ENCODE measurements at regions not wholly inside any gene's neighbourhood (a gene's known extent, or its start where the extent isn't known, plus 50 kb on each side); places are given as distances from the start of the nearest gene placed in this dataset.

DNA sequence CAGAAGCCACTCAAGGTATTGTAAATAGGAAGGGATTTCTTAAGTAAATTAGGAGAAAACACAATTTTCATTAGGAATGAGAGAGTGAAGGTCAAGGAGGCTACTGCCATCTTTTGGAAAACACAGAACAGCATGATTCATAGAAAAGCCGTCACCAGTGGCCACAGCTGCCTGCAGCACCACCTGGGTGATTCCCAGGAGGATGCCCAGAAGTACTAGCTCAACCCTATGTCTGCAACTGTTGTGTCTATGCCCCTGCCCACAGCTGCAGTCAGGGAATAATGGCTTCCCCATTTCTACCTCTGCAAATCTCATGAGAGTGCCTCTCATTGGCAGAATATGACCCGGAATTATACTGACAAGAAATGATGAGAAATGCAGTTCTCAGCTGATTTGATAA is 300.0 kb downstream of the IGSF11 start:
- no TSS peak for BruUV-seq (replicated peaks)
- WGBS (ENCODE audit: insufficient coverage, low coverage, missing lambda C conversion rate): 28% methylated on average over 2 of the region's 2 CpGs
- ChIA-PET CTCF (ENCODE audit: low intra/inter-chr PET ratio) (no interaction called here), POLR2A (no interaction called here)
- H2AFZ ChIP-seq (ENCODE audit: low read depth, low read length): no peak overlapping the region
- H3K79me2 ChIP-seq (ENCODE audit: control insufficient read depth, insufficient read depth, low read length): no peaks in the 10 kb centered on the region
- H3K36me3 ChIP-seq (ENCODE audit: control insufficient read depth, insufficient read depth, low read length): no peaks in the 10 kb centered on the region
- no peak overlapping the region for H3K27ac ChIP-seq (ENCODE audit: extremely low read depth, low read depth, low read length)
- no peaks in the 10 kb centered on the region for H3K9me3 ChIP-seq (replicated peaks; ENCODE audit: control insufficient read depth, insufficient read depth, low read depth, low read length)
- intact Hi-C loops (cut with micrococcal nuclease): no loop called here
- DNase-seq (ENCODE audit: extremely low read depth in 1 of 4, low spot score in 3 of 4) (no peak), FAIRE-seq (no peak), ATAC-seq (no peak)
- H3K9ac ChIP-seq (ENCODE audit: insufficient read depth in 1 of 2, low read depth in 2 of 2, low read length in 2 of 2): no peak overlapping the region
- no peak overlapping the region for H3K4me3 ChIP-seq
- TF ChIP-seq, protein P1, sequence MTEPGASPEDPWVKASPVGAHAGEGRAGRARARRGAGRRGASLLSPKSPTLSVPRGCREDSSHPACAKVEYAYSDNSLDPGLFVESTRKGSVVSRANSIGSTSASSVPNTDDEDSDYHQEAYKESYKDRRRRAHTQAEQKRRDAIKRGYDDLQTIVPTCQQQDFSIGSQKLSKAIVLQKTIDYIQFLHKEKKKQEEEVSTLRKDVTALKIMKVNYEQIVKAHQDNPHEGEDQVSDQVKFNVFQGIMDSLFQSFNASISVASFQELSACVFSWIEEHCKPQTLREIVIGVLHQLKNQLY (CRISPR knock-in tag; conservative IDR thresholded peaks at IDR 0.05): no peak
- TF ChIP-seq FIP1L1 (IDR thresholded peaks at IDR 0.05; ENCODE audit: low read depth, low read length, poor library complexity, severe bottlenecking) (no peak), ERF (CRISPR knock-in tag; IDR thresholded peaks at IDR 0.05) (no peak), USF2 (CRISPR knock-in tag; IDR thresholded peaks at IDR 0.05) (no peak), TAF7 (tag; IDR thresholded peaks at IDR 0.05) (no peak), NFATC3 (IDR thresholded peaks at IDR 0.05) (no peak), POU5F1 (IDR thresholded peaks at IDR 0.05; ENCODE audit: borderline replicate concordance, low read depth, low read length, partially characterized antibody) (no peak), BRF1 (IDR thresholded peaks at IDR 0.05; ENCODE audit: borderline replicate concordance, extremely low read depth, insufficient read length) (no peak), CEBPB (tag; IDR thresholded peaks at IDR 0.05) (no peak), TOE1 (IDR thresholded peaks at IDR 0.05; ENCODE audit: borderline replicate concordance) (no peak), TOE1 (CRISPR knock-in tag; IDR thresholded peaks at IDR 0.05; ENCODE audit: borderline replicate concordance, low read depth) (no peak), ILF3 (IDR thresholded peaks at IDR 0.05; ENCODE audit: borderline replicate concordance) (no peak), RBFOX2 (IDR thresholded peaks at IDR 0.05; ENCODE audit: low read depth, low read length) (no peak)
- no peaks in the 10 kb centered on the region for H3K9me1 ChIP-seq (ENCODE audit: control insufficient read depth, insufficient read depth, low read length)
- no peaks in the 10 kb centered on the region for H4K20me1 ChIP-seq (replicated peaks; ENCODE audit: control insufficient read depth, insufficient read depth, low read length)
- in situ Hi-C loops (cut with MboI): no loop called here
- no peaks in the 10 kb centered on the region for H3K4me1 ChIP-seq (replicated peaks in 1 of 2; ENCODE audit: control insufficient read depth in 2 of 2, insufficient read depth in 2 of 2, low read length in 2 of 2)
- no peaks in the 10 kb centered on the region for H3K27me3 ChIP-seq (ENCODE audit: control insufficient read depth in 2 of 2, insufficient read depth in 2 of 2, low read length in 2 of 2)
- no peak overlapping the region for H3K4me2 ChIP-seq (ENCODE audit: insufficient read depth, low read length)

Data from K562 (cell line).